Right atrium auricular region (tissue), 2 donors: ENCODE measurements at regions not wholly inside any gene's neighbourhood (a gene's known extent, or its start where the extent isn't known, plus 50 kb on each side); places are given as distances from the start of the nearest gene placed in this dataset.

Experiments
- DNase-seq: peaks from one replicate; pipeline ENCODE4 v3.0.0-alpha.2; 2019; ENCODE audit warnings: low spot score
- H3K27ac ChIP-seq, 2 donors: fragments of 200-600 bp; sonication (generic); 1 replicate in 1 of 2; 2 replicates in 1 of 2; pipeline ENCODE4 v1.5.1; 2016 to 2019
- H3K27me3 ChIP-seq, 2 donors: fragments of 200-600 bp; sonication (generic); one replicate each; pipeline versions ENCODE4 v1.5.1 to v1.6.0; 2017 to 2019
- H3K36me3 ChIP-seq: fragments of 200-600 bp; sonication (generic); one replicate; pipeline ENCODE4 v1.5.1; 2016
- H3K4me1 ChIP-seq, 2 donors: fragments of 200-600 bp; sonication (generic); one replicate each; pipeline versions ENCODE4 v1.5.1 to v1.6.0; 2017 to 2019
- H3K4me3 ChIP-seq, 2 donors: fragments of 200-600 bp; sonication (generic); 1 replicate in 1 of 2; 2 replicates in 1 of 2; pipeline ENCODE4 v1.5.1; 2017 to 2019; ENCODE audit warnings: mild to moderate bottlenecking in 1 of 2, moderate library complexity in 1 of 2
- H3K9me3 ChIP-seq, 2 donors: fragments of 200-600 bp; sonication (generic); one replicate each; pipeline ENCODE4 v1.5.1; 2019
- CTCF ChIP-seq, 2 donors: fragments of 200-600 bp; sonication (generic); IDR thresholded peaks; one replicate each; pipeline ENCODE4 v1.5.1; 2019; ENCODE audit warnings: antibody characterized with exemption in 2 of 2

DNA sequence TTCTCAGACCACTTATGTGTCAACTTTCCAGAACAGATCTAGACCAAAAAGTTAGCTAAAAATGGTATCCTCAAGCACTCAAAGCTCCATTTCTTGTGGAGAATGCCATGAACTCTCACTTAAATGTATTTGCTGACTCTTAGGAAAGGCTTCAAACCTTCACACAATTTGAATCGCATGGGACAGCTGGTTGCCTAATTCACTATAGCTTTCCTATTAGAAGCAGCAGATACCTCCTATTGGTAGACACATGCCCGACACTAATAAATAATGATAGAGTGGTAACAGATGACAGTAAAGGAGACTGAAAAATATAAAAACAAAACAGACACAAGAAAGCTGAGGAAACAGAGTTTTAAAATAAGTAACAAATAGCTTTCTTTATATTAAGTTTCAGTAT is 818.5 kb downstream of the XPNPEP1 start:
- DNase-seq: no peak

GRCh38 chr10:109103278-109103677 is 820.0 kb downstream of the XPNPEP1 start:
- H3K4me1 ChIP-seq: no peaks in the 10 kb centered on the region
- no peak overlapping the region for H3K4me3 ChIP-seq
- no peak for DNase-seq
- H3K36me3 ChIP-seq: no peaks in the 10 kb centered on the region
- no peak for TF ChIP-seq CTCF (IDR thresholded peaks at IDR 0.05)
- no peaks in the 10 kb centered on the region for H3K27me3 ChIP-seq
- H3K9me3 ChIP-seq: no peaks in the 10 kb centered on the region
- H3K27ac ChIP-seq: no peak overlapping the region

More for the DNA sequence above, 818.5 kb downstream of the XPNPEP1 start:
- Histone ChIP-seq H3K27me3 (no peaks in the 10 kb centered on the region), H3K4me3 (no peak overlapping the region), H3K9me3 (no peaks in the 10 kb centered on the region), H3K4me1 (no peaks in the 10 kb centered on the region), H3K27ac (no peak overlapping the region), H3K36me3 (no peaks in the 10 kb centered on the region)
- no peak for TF ChIP-seq CTCF (IDR thresholded peaks at IDR 0.05)

DNA sequence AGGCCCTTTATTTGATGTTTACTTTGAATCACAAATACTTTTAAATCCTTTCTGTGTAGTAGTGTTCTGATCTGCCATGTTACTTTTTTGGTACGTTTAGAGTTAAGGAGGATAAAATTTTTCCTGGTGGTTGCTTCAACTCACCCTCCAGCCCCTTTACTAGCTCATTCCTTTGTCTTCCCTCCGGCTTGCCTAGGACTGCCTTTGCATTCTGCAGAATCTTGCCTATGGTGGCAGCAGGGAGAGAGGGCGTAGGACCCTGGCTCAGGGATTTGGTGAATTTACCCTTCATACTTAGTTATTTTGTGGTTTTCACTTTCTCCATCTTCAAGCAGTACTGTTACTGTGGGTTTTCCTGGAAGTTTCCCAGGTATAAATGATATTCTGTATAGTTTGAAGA is 833.5 kb downstream of the XPNPEP1 start:
- Histone ChIP-seq H3K27me3 (no peaks in the 10 kb centered on the region), H3K4me1 (no peaks in the 10 kb centered on the region), H3K27ac (no peak overlapping the region), H3K4me3 (no peak overlapping the region), H3K9me3 (no peaks in the 10 kb centered on the region), H3K36me3 (no peaks in the 10 kb centered on the region)
- no peak for DNase-seq
- TF ChIP-seq CTCF (IDR thresholded peaks at IDR 0.05): no peak

DNA sequence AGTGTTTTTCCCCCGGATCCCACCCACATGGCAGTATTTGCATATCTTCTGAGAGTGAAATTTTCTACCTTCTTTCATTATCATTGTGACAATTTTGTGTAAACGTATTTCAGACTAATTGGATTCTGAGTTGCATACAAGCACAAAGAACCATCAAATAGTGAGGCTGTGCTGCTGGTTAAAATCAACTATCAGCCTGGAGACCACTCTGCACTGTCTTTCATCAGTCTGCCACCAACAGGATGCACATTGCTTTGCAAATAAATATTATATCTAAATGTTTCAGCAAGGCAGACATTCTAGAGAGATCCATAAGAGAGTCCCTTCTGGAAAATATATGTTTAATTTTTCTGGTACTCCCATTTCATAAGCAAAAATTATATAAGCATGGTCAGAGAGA is 851.8 kb downstream of the XPNPEP1 start:
- Histone ChIP-seq H3K27me3 (no peaks in the 10 kb centered on the region), H3K4me1 (no peaks in the 10 kb centered on the region), H3K36me3 (no peaks in the 10 kb centered on the region), H3K4me3 (no peak overlapping the region), H3K9me3 (no peaks in the 10 kb centered on the region), H3K27ac (no peak overlapping the region)
- DNase-seq: no peak
- TF ChIP-seq CTCF (IDR thresholded peaks at IDR 0.05): no peak

GRCh38 chr10:109070492-109070891 is 852.8 kb downstream of the XPNPEP1 start:
- TF ChIP-seq CTCF (IDR thresholded peaks at IDR 0.05): no peak

DNA sequence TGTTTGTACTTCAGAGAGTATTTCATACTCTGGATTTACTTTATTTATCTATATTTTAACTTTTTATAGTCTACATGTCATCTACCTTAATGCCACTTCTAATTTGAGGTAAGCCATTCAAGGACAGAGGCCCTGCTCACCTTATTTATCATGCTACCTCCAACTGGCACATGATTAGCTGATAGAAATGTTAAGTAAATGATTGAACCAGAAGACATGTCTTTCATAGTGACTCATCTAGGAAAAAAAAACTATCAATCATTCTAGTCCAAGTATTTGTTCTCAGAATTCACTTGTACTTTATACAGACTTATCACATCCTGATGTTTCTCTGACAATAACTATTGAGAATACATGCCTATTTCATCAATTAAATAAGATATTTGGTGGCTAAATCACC is 856.3 kb downstream of the XPNPEP1 start:
- Histone ChIP-seq H3K9me3 (no peaks in the 10 kb centered on the region), H3K27ac (no peak overlapping the region), H3K4me1 (no peaks in the 10 kb centered on the region), H3K36me3 (no peaks in the 10 kb centered on the region), H3K4me3 (no peak overlapping the region), H3K27me3 (no peaks in the 10 kb centered on the region)
- TF ChIP-seq CTCF (IDR thresholded peaks at IDR 0.05): no peak
- DNase-seq: no peak

More at GRCh38 chr10:109070492-109070891, 852.8 kb downstream of the XPNPEP1 start:
- DNase-seq: no peak
- no peak overlapping the region for H3K27ac ChIP-seq
- H3K36me3 ChIP-seq: no peaks in the 10 kb centered on the region
- H3K9me3 ChIP-seq: no peaks in the 10 kb centered on the region
- no peaks in the 10 kb centered on the region for H3K4me1 ChIP-seq
- H3K4me3 ChIP-seq: no peak overlapping the region
- H3K27me3 ChIP-seq: no peaks in the 10 kb centered on the region
